ENCODE measurements at regions not wholly inside any gene's neighbourhood (a gene's known extent, or its start where the extent isn't known, plus 50 kb on each side); places are given as distances from the start of the nearest gene placed in this dataset.

DNA sequence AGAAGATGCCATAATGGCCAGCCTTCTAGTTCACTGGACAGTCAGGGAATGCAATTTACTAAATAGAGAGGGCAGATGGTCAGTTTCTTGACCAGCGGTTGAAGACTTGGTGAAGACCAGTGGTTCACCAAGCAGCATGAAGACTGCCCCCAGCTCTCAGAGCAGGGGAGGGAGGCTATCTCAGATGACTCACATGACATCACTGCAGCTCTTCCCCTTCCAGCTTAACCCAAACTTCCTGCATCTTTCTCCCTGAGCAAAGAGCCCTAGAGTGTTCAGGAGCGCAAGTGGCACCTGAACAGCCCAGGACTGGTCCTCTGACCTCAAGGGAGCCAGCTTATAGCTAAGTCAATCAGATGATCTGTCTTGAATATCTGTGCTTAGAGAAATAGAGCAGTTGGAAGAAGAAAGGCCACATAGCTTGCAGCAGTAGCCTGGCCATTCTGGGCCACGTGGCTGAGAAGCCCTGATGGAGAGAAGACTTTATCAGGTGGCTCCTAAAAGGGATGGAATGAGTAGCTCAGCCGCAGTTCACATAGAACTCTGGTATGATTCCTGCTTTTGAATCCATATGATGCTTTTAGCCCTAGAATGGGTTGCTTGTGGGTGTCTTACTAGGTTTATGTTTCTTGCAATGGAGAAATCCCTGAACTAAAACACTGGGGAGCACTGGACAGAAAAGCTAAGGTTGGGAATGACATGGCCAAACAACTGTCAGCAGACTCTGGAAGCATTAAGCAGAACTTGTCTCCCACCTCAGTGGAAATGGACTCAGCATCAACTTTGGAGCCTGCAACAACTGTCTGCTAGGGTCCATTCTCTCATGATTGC lies 392.1 kb upstream of the CCL2 start:
- TF ChIP-seq CTCF (IDR thresholded peaks at IDR 0.05): no peak
- no peaks in the 10 kb centered on the region for H3K4me1 ChIP-seq (ENCODE audit: control insufficient read depth in 1 of 2, insufficient read depth in 1 of 2, low read depth in 1 of 2, low read length in 1 of 2)
- H3K4me3 ChIP-seq (ENCODE audit: low read depth in 1 of 2, low read length in 1 of 2): no peak overlapping the region

GRCh38 chr17:33864758-33865229 lies 390.3 kb upstream of the CCL2 start:
- peaks cover 10% of the 10 kb centered on the region for H3K27me3 ChIP-seq
- no peaks in the 10 kb centered on the region for H3K9me3 ChIP-seq
- no peak overlapping the region for H3K27ac ChIP-seq
- no peak overlapping the region for H3K4me3 ChIP-seq (ENCODE audit: low read depth in 1 of 2, low read length in 1 of 2)
- H3K36me3 ChIP-seq: no peaks in the 10 kb centered on the region
- TF ChIP-seq CTCF (IDR thresholded peaks at IDR 0.05): no peak
- no peaks in the 10 kb centered on the region for H3K4me1 ChIP-seq (ENCODE audit: control insufficient read depth in 1 of 2, insufficient read depth in 1 of 2, low read depth in 1 of 2, low read length in 1 of 2)

More for the DNA sequence above, 392.1 kb upstream of the CCL2 start:
- Histone ChIP-seq H3K36me3 (no peaks in the 10 kb centered on the region), H3K27me3 (peaks cover 10% of the 10 kb centered on the region), H3K9me3 (no peaks in the 10 kb centered on the region), H3K27ac (no peak overlapping the region)

GRCh38 chr17:33868899-33869298 lies 386.2 kb upstream of the CCL2 start:
- Histone ChIP-seq H3K27ac (no peak overlapping the region), H3K4me3 (ENCODE audit: low read depth in 1 of 2, low read length in 1 of 2) (no peak overlapping the region), H3K27me3 (peaks cover 15% of the 10 kb centered on the region), H3K9me3 (no peaks in the 10 kb centered on the region), H3K4me1 (ENCODE audit: control insufficient read depth in 1 of 2, insufficient read depth in 1 of 2, low read depth in 1 of 2, low read length in 1 of 2) (no peaks in the 10 kb centered on the region), H3K36me3 (no peaks in the 10 kb centered on the region)
- TF ChIP-seq CTCF (IDR thresholded peaks at IDR 0.05): no peak

DNA sequence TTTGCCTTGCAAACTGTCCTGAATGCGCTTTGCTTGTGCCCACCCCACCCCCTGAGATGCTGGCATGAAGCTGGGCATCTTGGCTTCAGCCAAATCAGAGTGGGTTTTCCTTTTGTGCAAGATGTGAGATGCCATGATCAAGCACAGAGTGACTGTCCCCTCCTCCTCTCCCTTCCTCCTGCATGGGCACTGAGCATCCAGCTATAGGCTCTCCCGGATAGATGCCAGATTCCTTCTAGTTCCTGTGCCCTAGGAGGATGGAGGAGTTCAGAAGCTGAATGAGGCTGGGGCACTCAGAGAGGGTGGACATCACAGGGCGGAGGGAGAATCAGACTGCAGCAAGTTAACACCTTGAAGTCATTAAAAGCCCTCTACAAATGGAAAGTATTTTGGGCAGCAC lies 384.1 kb upstream of the CCL2 start:
- TF ChIP-seq CTCF (IDR thresholded peaks at IDR 0.05): no peak
- Histone ChIP-seq H3K36me3 (no peaks in the 10 kb centered on the region), H3K4me3 (ENCODE audit: low read depth in 1 of 2, low read length in 1 of 2) (no peak overlapping the region), H3K9me3 (no peaks in the 10 kb centered on the region), H3K4me1 (ENCODE audit: control insufficient read depth in 1 of 2, insufficient read depth in 1 of 2, low read depth in 1 of 2, low read length in 1 of 2) (no peaks in the 10 kb centered on the region), H3K27me3 (peaks cover 15% of the 10 kb centered on the region), H3K27ac (no peak overlapping the region)

- no peak overlapping the region for H3K4me3 ChIP-seq (ENCODE audit: low read depth in 1 of 2, low read length in 1 of 2)
- TF ChIP-seq CTCF (IDR thresholded peaks at IDR 0.05): no peak
- H3K4me1 ChIP-seq (ENCODE audit: control insufficient read depth in 1 of 2, insufficient read depth in 1 of 2, low read depth in 1 of 2, low read length in 1 of 2): no peaks in the 10 kb centered on the region
- H3K36me3 ChIP-seq: no peaks in the 10 kb centered on the region
- H3K27me3 ChIP-seq: peaks cover 15% of the 10 kb centered on the region
- H3K9me3 ChIP-seq: no peaks in the 10 kb centered on the region
- no peak overlapping the region for H3K27ac ChIP-seq
These were observed 383.2 kb upstream of the CCL2 start for GRCh38 chr17:33871720-33872540.

Measured in neutrophil (primary cell).